ENCODE measurements at regions not wholly inside any gene's neighbourhood (a gene's known extent, or its start where the extent isn't known, plus 50 kb on each side); places are given as distances from the start of the nearest gene placed in this dataset.

DNA sequence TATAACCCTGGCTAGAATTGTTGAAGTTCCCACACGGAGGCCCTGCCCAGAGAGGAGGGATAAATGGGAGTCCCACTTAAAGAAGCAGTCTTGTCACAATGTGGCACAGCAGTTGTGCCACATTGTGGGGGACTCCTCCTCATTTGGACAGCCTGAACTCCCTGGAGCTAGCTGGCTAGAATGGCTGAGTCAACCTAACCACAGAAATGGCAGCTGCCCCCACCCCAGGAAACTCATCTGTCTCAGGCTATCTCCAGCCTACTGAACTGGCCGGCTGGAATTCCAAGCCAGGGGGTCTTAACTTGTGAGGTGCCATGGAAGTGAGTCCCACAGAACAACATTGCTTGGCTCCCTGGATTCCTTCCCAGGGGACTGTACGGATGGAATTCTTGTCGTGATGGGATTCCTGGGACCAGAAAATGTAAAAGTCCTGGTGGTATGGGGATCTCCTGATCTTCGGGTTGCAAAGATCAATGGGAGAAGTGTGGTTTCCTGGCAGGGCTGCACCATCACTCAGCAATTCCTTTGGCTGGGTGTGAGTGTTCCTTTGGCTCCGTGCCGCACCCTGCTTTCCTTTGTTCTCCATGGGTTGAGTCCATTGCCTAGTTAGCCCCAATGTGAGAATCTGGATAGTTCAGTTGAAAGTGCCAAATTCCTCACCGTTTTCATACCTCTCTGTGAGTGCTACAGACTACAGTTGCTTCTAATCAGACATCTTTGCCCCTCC is 791.2 kb upstream of the FAT3 start:
- no peaks in the 10 kb centered on the region for H3K9me3 ChIP-seq
- in situ Hi-C loops (cut with MboI; ENCODE audit: low sequenced_read_pairs in 4 of 4) = no loop called here

DNA sequence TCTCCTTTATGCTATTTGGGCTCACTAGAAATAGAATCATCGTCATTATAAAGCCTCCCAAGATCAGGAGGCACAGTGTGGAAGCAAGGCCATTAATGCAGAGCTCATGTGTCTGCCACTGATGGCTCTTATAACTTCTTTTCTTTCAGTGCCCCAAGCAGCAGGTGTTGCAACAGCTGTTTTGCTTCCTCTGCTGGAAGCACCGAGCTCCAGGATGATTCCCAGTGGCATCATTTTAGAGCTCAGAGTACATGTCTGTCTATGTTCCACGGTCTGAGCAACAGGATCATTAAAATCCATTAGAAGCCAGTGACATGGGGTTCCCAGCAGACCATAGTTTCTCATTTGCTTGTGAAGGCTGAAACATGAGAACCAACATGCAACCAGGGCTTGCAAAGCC is 803.0 kb upstream of the FAT3 start:
- Histone ChIP-seq H3K27me3 (no peaks in the 10 kb centered on the region), H3K4me1 (no peaks in the 10 kb centered on the region), H3K36me3 (no peaks in the 10 kb centered on the region), H3K9me3 (no peaks in the 10 kb centered on the region), H3K4me3 (no peak overlapping the region), H3K27ac (no peak overlapping the region)
- intact Hi-C loops (cut with DNase I; ENCODE audit: low total_unique reads) = no loop called here
- in situ Hi-C loops (cut with MboI; ENCODE audit: low sequenced_read_pairs in 4 of 4) = no loop called here
- no peak for DNase-seq
- no peak for ATAC-seq
- TF ChIP-seq, protein P1, sequence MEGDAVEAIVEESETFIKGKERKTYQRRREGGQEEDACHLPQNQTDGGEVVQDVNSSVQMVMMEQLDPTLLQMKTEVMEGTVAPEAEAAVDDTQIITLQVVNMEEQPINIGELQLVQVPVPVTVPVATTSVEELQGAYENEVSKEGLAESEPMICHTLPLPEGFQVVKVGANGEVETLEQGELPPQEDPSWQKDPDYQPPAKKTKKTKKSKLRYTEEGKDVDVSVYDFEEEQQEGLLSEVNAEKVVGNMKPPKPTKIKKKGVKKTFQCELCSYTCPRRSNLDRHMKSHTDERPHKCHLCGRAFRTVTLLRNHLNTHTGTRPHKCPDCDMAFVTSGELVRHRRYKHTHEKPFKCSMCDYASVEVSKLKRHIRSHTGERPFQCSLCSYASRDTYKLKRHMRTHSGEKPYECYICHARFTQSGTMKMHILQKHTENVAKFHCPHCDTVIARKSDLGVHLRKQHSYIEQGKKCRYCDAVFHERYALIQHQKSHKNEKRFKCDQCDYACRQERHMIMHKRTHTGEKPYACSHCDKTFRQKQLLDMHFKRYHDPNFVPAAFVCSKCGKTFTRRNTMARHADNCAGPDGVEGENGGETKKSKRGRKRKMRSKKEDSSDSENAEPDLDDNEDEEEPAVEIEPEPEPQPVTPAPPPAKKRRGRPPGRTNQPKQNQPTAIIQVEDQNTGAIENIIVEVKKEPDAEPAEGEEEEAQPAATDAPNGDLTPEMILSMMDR (IDR thresholded peaks at IDR 0.05 in 4 of 5, conservative IDR thresholded peaks at IDR 0.05 in 1 of 5) = no peak
- TF ChIP-seq POLR2A (IDR thresholded peaks at IDR 0.05) = no peak

More for the DNA sequence above, 791.2 kb upstream of the FAT3 start:
- no peak overlapping the region for H3K4me3 ChIP-seq
- H3K27me3 ChIP-seq = no peaks in the 10 kb centered on the region
- ATAC-seq (no peak), DNase-seq (no peak)
- H3K36me3 ChIP-seq = no peaks in the 10 kb centered on the region
- no peaks in the 10 kb centered on the region for H3K4me1 ChIP-seq
- TF ChIP-seq, protein P1 (IDR thresholded peaks at IDR 0.05 in 4 of 5, conservative IDR thresholded peaks at IDR 0.05 in 1 of 5) = no peak
- no peak for TF ChIP-seq POLR2A (IDR thresholded peaks at IDR 0.05)
- intact Hi-C loops (cut with DNase I; ENCODE audit: low total_unique reads) = no loop called here
- no peak overlapping the region for H3K27ac ChIP-seq

DNA sequence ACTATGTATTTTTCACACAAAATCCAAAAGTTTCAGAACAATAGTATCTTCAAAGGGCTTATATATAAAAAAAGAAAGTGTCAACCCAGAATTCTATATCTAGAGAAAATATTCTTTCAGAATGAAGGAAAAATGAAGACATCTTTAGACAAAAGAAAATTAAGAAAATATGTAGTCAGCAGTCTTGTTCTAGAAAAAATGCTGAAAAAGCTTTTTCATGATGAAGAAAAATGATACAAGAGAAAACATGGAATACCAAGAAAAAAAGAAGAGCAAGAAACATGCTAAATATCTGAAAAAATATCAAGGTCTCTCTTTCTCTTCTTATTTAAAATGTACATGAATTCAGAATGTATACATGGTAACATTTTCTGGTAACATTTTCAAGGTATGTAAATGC is 816.8 kb upstream of the FAT3 start:
- Histone ChIP-seq H3K27me3 (no peaks in the 10 kb centered on the region), H3K36me3 (no peaks in the 10 kb centered on the region), H3K9me3 (no peaks in the 10 kb centered on the region), H3K4me3 (no peak overlapping the region), H3K27ac (no peak overlapping the region), H3K4me1 (no peaks in the 10 kb centered on the region)
- ATAC-seq = no peak
- in situ Hi-C loops (cut with MboI; ENCODE audit: low sequenced_read_pairs in 4 of 4) (no loop called here), intact Hi-C loops (cut with DNase I; ENCODE audit: low total_unique reads) (no loop called here)
- DNase-seq = no peak
- TF ChIP-seq, protein P1 (IDR thresholded peaks at IDR 0.05 in 4 of 5, conservative IDR thresholded peaks at IDR 0.05 in 1 of 5) = no peak
- no peak for TF ChIP-seq POLR2A (IDR thresholded peaks at IDR 0.05)

DNA sequence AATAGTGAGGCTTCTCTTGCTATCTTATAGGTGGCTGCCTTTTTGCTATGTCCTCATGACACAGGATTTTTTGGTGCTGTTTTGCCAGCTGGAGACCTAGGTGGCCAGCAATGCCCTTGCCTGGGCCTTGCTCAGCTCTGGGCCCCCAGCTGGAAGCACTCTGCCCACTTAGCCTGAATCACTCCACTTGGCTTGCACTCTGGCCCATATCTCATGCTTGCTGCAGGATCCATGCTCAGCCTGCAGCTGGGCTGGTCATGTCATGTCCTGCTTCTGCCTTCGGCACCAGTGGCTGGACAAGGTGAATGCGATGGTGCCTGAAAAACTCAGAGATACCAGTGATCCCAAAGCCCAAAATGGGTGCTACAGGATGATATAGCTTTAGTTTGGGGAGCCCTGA is 818.6 kb upstream of the FAT3 start:
- no peak for DNase-seq
- Histone ChIP-seq H3K27me3 (no peaks in the 10 kb centered on the region), H3K4me1 (no peaks in the 10 kb centered on the region), H3K9me3 (no peaks in the 10 kb centered on the region), H3K27ac (no peak overlapping the region), H3K36me3 (no peaks in the 10 kb centered on the region), H3K4me3 (no peak overlapping the region)
- intact Hi-C loops (cut with DNase I; ENCODE audit: low total_unique reads) = no loop called here
- no peak for ATAC-seq
- in situ Hi-C loops (cut with MboI; ENCODE audit: low sequenced_read_pairs in 4 of 4) = no loop called here
- no peak for TF ChIP-seq POLR2A (IDR thresholded peaks at IDR 0.05)
- TF ChIP-seq, protein P1 (IDR thresholded peaks at IDR 0.05 in 4 of 5, conservative IDR thresholded peaks at IDR 0.05 in 1 of 5) = no peak

DNA sequence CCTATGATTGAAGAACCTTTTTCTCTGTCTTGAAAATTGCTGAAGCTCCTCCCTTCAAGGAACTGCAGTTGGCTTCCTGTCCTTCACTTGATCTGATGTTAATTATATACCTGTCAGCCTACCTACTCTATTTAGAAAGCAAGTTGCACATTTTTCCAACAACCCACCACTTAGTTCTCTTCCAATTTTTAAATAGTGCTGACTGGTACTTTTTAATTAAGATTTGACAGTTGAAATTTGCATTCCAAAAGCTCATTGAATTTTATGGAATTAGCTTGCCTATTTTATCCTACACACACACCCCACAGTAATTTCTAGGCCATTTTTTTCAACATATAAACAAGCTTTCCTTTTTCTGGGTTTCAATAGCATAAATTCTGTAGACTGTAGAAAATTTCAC is 820.3 kb upstream of the FAT3 start:
- no peaks in the 10 kb centered on the region for H3K9me3 ChIP-seq
- no peak overlapping the region for H3K4me3 ChIP-seq
- DNase-seq (no peak), ATAC-seq (no peak)
- no peak overlapping the region for H3K27ac ChIP-seq
- in situ Hi-C loops (cut with MboI; ENCODE audit: low sequenced_read_pairs in 4 of 4) (no loop called here), intact Hi-C loops (cut with DNase I; ENCODE audit: low total_unique reads) (no loop called here)
- H3K27me3 ChIP-seq = no peaks in the 10 kb centered on the region
- H3K36me3 ChIP-seq = no peaks in the 10 kb centered on the region
- TF ChIP-seq POLR2A (IDR thresholded peaks at IDR 0.05) = no peak
- TF ChIP-seq, protein P1 (IDR thresholded peaks at IDR 0.05 in 4 of 5, conservative IDR thresholded peaks at IDR 0.05 in 1 of 5) = no peak
- H3K4me1 ChIP-seq = no peaks in the 10 kb centered on the region
